ENCODE measurements at regions not wholly inside any gene's neighbourhood (a gene's known extent, or its start where the extent isn't known, plus 50 kb on each side); places are given as distances from the start of the nearest gene placed in this dataset.

GRCh38 chr3:159645874-159646273 is 342.8 kb upstream of the IL12A start:
- Histone ChIP-seq H4K20me1 (ENCODE audit: control insufficient read depth, insufficient read depth, low read depth, low read length) (no peaks in the 10 kb centered on the region), H3K27me3 (ENCODE audit: control insufficient read depth, low read length) (no peaks in the 10 kb centered on the region), H3K36me3 (ENCODE audit: control insufficient read depth, low read length) (no peaks in the 10 kb centered on the region), H3K4me2 (ENCODE audit: low read length) (no peak overlapping the region), H3K27ac (ENCODE audit: low read depth, low read length) (no peak overlapping the region), H3F3A (ENCODE audit: control insufficient read depth, insufficient read depth) (no peaks in the 10 kb centered on the region), H3K79me2 (ENCODE audit: control insufficient read depth, low read length) (no peaks in the 10 kb centered on the region), H3K4me1 (ENCODE audit: control insufficient read depth, low read length) (no peaks in the 10 kb centered on the region), H3K9me3 (ENCODE audit: control insufficient read depth, insufficient read depth, low read length) (no peaks in the 10 kb centered on the region), H3K9me2 (replicated peaks; ENCODE audit: control insufficient read depth, low read length) (no peaks in the 10 kb centered on the region), H3K4me3 (ENCODE audit: low read length) (no peak overlapping the region)
- TF ChIP-seq EZH2phosphoT487 (IDR thresholded peaks at IDR 0.05; ENCODE audit: borderline replicate concordance, low read length), result no peak
- TF ChIP-seq, protein P1, sequence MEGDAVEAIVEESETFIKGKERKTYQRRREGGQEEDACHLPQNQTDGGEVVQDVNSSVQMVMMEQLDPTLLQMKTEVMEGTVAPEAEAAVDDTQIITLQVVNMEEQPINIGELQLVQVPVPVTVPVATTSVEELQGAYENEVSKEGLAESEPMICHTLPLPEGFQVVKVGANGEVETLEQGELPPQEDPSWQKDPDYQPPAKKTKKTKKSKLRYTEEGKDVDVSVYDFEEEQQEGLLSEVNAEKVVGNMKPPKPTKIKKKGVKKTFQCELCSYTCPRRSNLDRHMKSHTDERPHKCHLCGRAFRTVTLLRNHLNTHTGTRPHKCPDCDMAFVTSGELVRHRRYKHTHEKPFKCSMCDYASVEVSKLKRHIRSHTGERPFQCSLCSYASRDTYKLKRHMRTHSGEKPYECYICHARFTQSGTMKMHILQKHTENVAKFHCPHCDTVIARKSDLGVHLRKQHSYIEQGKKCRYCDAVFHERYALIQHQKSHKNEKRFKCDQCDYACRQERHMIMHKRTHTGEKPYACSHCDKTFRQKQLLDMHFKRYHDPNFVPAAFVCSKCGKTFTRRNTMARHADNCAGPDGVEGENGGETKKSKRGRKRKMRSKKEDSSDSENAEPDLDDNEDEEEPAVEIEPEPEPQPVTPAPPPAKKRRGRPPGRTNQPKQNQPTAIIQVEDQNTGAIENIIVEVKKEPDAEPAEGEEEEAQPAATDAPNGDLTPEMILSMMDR (IDR thresholded peaks at IDR 0.05; ENCODE audit: low read depth, low read length, poor library complexity, severe bottlenecking), result no peak

GRCh38 chr3:159649951-159650350 is 338.7 kb upstream of the IL12A start:
- no peak overlapping the region for H3K4me3 ChIP-seq (ENCODE audit: low read length)
- H3K27me3 ChIP-seq (ENCODE audit: control insufficient read depth, low read length), result no peaks in the 10 kb centered on the region
- no peaks in the 10 kb centered on the region for H3K79me2 ChIP-seq (ENCODE audit: control insufficient read depth, low read length)
- no peaks in the 10 kb centered on the region for H3K9me3 ChIP-seq (ENCODE audit: control insufficient read depth, insufficient read depth, low read length)
- TF ChIP-seq EZH2phosphoT487 (IDR thresholded peaks at IDR 0.05; ENCODE audit: borderline replicate concordance, low read length), result no peak
- TF ChIP-seq, protein P1 (IDR thresholded peaks at IDR 0.05; ENCODE audit: low read depth, low read length, poor library complexity, severe bottlenecking), result no peak
- no peak overlapping the region for H3K4me2 ChIP-seq (ENCODE audit: low read length)
- H3K9me2 ChIP-seq (replicated peaks; ENCODE audit: control insufficient read depth, low read length), result no peaks in the 10 kb centered on the region
- no peaks in the 10 kb centered on the region for H3K4me1 ChIP-seq (ENCODE audit: control insufficient read depth, low read length)
- H3K27ac ChIP-seq (ENCODE audit: low read depth, low read length), result no peak overlapping the region
- no peaks in the 10 kb centered on the region for H3K36me3 ChIP-seq (ENCODE audit: control insufficient read depth, low read length)
- H4K20me1 ChIP-seq (ENCODE audit: control insufficient read depth, insufficient read depth, low read depth, low read length), result no peaks in the 10 kb centered on the region
- H3F3A ChIP-seq (ENCODE audit: control insufficient read depth, insufficient read depth), result no peaks in the 10 kb centered on the region

DNA sequence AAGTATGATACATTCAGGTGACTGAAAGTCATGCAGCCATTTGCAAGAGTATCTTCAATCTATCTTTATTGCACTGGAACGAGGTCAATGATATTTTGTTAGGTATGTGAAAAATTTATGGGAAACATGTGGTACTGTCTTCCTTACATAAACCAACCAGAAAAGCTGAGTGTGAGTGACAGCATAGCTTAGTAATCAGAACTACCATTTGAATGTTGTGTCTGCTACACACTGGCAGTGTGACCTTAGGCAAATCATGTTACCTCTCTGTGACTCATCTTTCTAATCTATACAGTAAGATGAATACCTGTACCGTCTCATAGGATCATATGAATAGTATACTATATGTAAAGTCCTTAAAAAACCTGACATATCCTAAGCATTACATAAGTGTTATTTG is 337.9 kb upstream of the IL12A start:
- no peaks in the 10 kb centered on the region for H4K20me1 ChIP-seq (ENCODE audit: control insufficient read depth, insufficient read depth, low read depth, low read length)
- no peaks in the 10 kb centered on the region for H3K27me3 ChIP-seq (ENCODE audit: control insufficient read depth, low read length)
- no peak overlapping the region for H3K4me3 ChIP-seq (ENCODE audit: low read length)
- H3K9me2 ChIP-seq (replicated peaks; ENCODE audit: control insufficient read depth, low read length), result no peaks in the 10 kb centered on the region
- H3K9me3 ChIP-seq (ENCODE audit: control insufficient read depth, insufficient read depth, low read length), result no peaks in the 10 kb centered on the region
- H3K4me1 ChIP-seq (ENCODE audit: control insufficient read depth, low read length), result no peaks in the 10 kb centered on the region
- no peaks in the 10 kb centered on the region for H3K79me2 ChIP-seq (ENCODE audit: control insufficient read depth, low read length)
- H3K36me3 ChIP-seq (ENCODE audit: control insufficient read depth, low read length), result no peaks in the 10 kb centered on the region
- TF ChIP-seq EZH2phosphoT487 (IDR thresholded peaks at IDR 0.05; ENCODE audit: borderline replicate concordance, low read length), result no peak
- TF ChIP-seq, protein P1 (IDR thresholded peaks at IDR 0.05; ENCODE audit: low read depth, low read length, poor library complexity, severe bottlenecking), result no peak
- H3F3A ChIP-seq (ENCODE audit: control insufficient read depth, insufficient read depth), result no peaks in the 10 kb centered on the region
- no peak overlapping the region for H3K4me2 ChIP-seq (ENCODE audit: low read length)
- H3K27ac ChIP-seq (ENCODE audit: low read depth, low read length), result no peak overlapping the region

- no peak for TF ChIP-seq EZH2phosphoT487 (IDR thresholded peaks at IDR 0.05; ENCODE audit: borderline replicate concordance, low read length)
- TF ChIP-seq, protein P1 (IDR thresholded peaks at IDR 0.05; ENCODE audit: low read depth, low read length, poor library complexity, severe bottlenecking), result no peak
- H3K9me3 ChIP-seq (ENCODE audit: control insufficient read depth, insufficient read depth, low read length), result no peaks in the 10 kb centered on the region
- H3K79me2 ChIP-seq (ENCODE audit: control insufficient read depth, low read length), result no peaks in the 10 kb centered on the region
- H3K4me1 ChIP-seq (ENCODE audit: control insufficient read depth, low read length), result no peaks in the 10 kb centered on the region
- H3K9me2 ChIP-seq (replicated peaks; ENCODE audit: control insufficient read depth, low read length), result no peaks in the 10 kb centered on the region
- no peaks in the 10 kb centered on the region for H3K27me3 ChIP-seq (ENCODE audit: control insufficient read depth, low read length)
- no peak overlapping the region for H3K27ac ChIP-seq (ENCODE audit: low read depth, low read length)
- no peaks in the 10 kb centered on the region for H3F3A ChIP-seq (ENCODE audit: control insufficient read depth, insufficient read depth)
- no peak overlapping the region for H3K4me2 ChIP-seq (ENCODE audit: low read length)
- H3K36me3 ChIP-seq (ENCODE audit: control insufficient read depth, low read length), result no peaks in the 10 kb centered on the region
- no peaks in the 10 kb centered on the region for H4K20me1 ChIP-seq (ENCODE audit: control insufficient read depth, insufficient read depth, low read depth, low read length)
- no peak overlapping the region for H3K4me3 ChIP-seq (ENCODE audit: low read length)
Measured at GRCh38 chr3:159652452-159652851, 336.2 kb upstream of the IL12A start.

All from DOHH2 (cell line).